Hepatocyte (in vitro differentiated cells): ENCODE measurements at regions not wholly inside any gene's neighbourhood (a gene's known extent, or its start where the extent isn't known, plus 50 kb on each side); places are given as distances from the start of the nearest gene placed in this dataset.

Experiments
- DNase-seq: peaks from one replicate; pipeline ENCODE4 v3.0.0-alpha.2; 2016; ENCODE audit warnings: low spot score
- H2AFZ ChIP-seq: fragments of 200-600 bp; sonication (generic); 2 replicates; pipeline ENCODE4 v1.6.0; 2016; ENCODE audit warnings: antibody characterized with exemption, mild to moderate bottlenecking
- H3K27ac ChIP-seq: fragments of 200-600 bp; sonication (generic); 2 replicates; pipeline ENCODE4 v1.5.1; 2016; ENCODE audit warnings: mild to moderate bottlenecking
- H3K27me3 ChIP-seq: fragments of 200-600 bp; sonication (generic); 2 replicates; pipeline ENCODE4 v1.6.1; 2016
- H3K36me3 ChIP-seq: fragments of 200-600 bp; sonication (generic); replicated peaks from 2 replicates; pipeline ENCODE4 v1.5.1; 2016; ENCODE audit warnings: low read depth; ENCODE audit not compliant: insufficient read depth
- H3K4me1 ChIP-seq: fragments of 200-600 bp; sonication (generic); 2 replicates; pipeline ENCODE4 v1.5.1; 2016; ENCODE audit warnings: mild to moderate bottlenecking, moderate library complexity; ENCODE audit not compliant: insufficient read depth
- H3K4me2 ChIP-seq: fragments of 200-600 bp; sonication (generic); 2 replicates; pipeline ENCODE4 v1.6.0; 2016
- H3K4me3 ChIP-seq: fragments of 200-600 bp; sonication (generic); 2 replicates; pipeline ENCODE4 v1.5.1; 2016; ENCODE audit warnings: mild to moderate bottlenecking
- H3K79me2 ChIP-seq: fragments of 200-600 bp; sonication (generic); 2 replicates; pipeline ENCODE4 v1.6.0; 2017; ENCODE audit warnings: mild to moderate bottlenecking
- H3K9me2 ChIP-seq: fragments of 200-600 bp; sonication (generic); replicated peaks from 2 replicates; pipeline ENCODE4 v1.6.0; 2017; ENCODE audit warnings: mild to moderate bottlenecking; ENCODE audit not compliant: insufficient read depth
- H3K9me3 ChIP-seq: fragments of 200-600 bp; sonication (generic); 2 replicates; pipeline ENCODE4 v1.5.1; 2016; ENCODE audit warnings: low read depth, mild to moderate bottlenecking
- H4K20me1 ChIP-seq: fragments of 200-600 bp; sonication (generic); 2 replicates; pipeline ENCODE4 v1.6.0; 2016; ENCODE audit warnings: mild to moderate bottlenecking; ENCODE audit not compliant: insufficient read depth, poor library complexity, severe bottlenecking
- CTCF ChIP-seq: fragments of 200-600 bp; sonication (generic); IDR thresholded peaks from 2 replicates; pipeline ENCODE4 v1.5.1; 2016; ENCODE audit warnings: antibody characterized with exemption, mild to moderate bottlenecking; ENCODE audit not compliant: poor library complexity
- EZH2 ChIP-seq: fragments of 200-600 bp; sonication (generic); IDR thresholded peaks from 2 replicates; pipeline ENCODE4 v1.6.1; 2016; ENCODE audit warnings: antibody characterized with exemption, mild to moderate bottlenecking, borderline replicate concordance
- EZH2phosphoT487 ChIP-seq: fragments of 200-600 bp; sonication (generic); IDR thresholded peaks from one replicate; pipeline ENCODE4 v1.6.1; 2018; ENCODE audit warnings: antibody characterized with exemption, mild to moderate bottlenecking, low read depth, moderate library complexity; ENCODE audit not compliant: unreplicated experiment, severe bottlenecking
- WGBS: methylation state at CpG from one replicate; pipeline ENCODE4 v1.1.6; 2016; ENCODE audit warnings: low lambda C conversion rate; ENCODE audit errors: missing lambda C conversion rate; 5-methylcytosine and 5-hydroxymethylcytosine counted together

- Histone ChIP-seq H3K4me2 (no peak overlapping the region), H4K20me1 (no peaks in the 10 kb centered on the region), H3K9me2 (no peaks in the 10 kb centered on the region), H3K27me3 (no peaks in the 10 kb centered on the region), H2AFZ (no peak overlapping the region), H3K27ac (no peak overlapping the region), H3K36me3 (no peaks in the 10 kb centered on the region), H3K9me3 (no peaks in the 10 kb centered on the region), H3K79me2 (no peaks in the 10 kb centered on the region), H3K4me3 (no peak overlapping the region), H3K4me1 (no peaks in the 10 kb centered on the region)
- 84% methylated on average over 7 of the region's 7 CpGs for WGBS
- DNase-seq, result no peak
- TF ChIP-seq EZH2phosphoT487 (no peak), CTCF (no peak), EZH2 (no peak)
These were observed 303.3 kb upstream of the FGF16 start for GRCh38 chrX:77143907-77144306.

GRCh38 chrX:77160301-77160700, 286.9 kb upstream of the FGF16 start:
- WGBS, result 32% methylated on average over 2 of the region's 2 CpGs
- no peak overlapping the region for H3K27ac ChIP-seq
- no peaks in the 10 kb centered on the region for H3K9me2 ChIP-seq
- H3K4me2 ChIP-seq, result no peak overlapping the region
- H3K9me3 ChIP-seq, result no peaks in the 10 kb centered on the region
- H3K79me2 ChIP-seq, result no peaks in the 10 kb centered on the region
- no peaks in the 10 kb centered on the region for H3K27me3 ChIP-seq
- no peak for TF ChIP-seq EZH2phosphoT487
- no peak for TF ChIP-seq EZH2
- TF ChIP-seq CTCF, result no peak
- DNase-seq, result no peak
- H3K36me3 ChIP-seq, result no peaks in the 10 kb centered on the region
- no peak overlapping the region for H3K4me3 ChIP-seq
- H3K4me1 ChIP-seq, result no peaks in the 10 kb centered on the region
- no peaks in the 10 kb centered on the region for H4K20me1 ChIP-seq
- no peak overlapping the region for H2AFZ ChIP-seq

- no peak overlapping the region for H3K27ac ChIP-seq
- WGBS, result 87% methylated on average over 1 of the region's 1 CpG
- H3K9me2 ChIP-seq, result no peaks in the 10 kb centered on the region
- H3K27me3 ChIP-seq, result no peaks in the 10 kb centered on the region
- DNase-seq, result no peak
- H2AFZ ChIP-seq, result no peak overlapping the region
- H3K9me3 ChIP-seq, result no peaks in the 10 kb centered on the region
- H3K79me2 ChIP-seq, result no peaks in the 10 kb centered on the region
- no peaks in the 10 kb centered on the region for H3K36me3 ChIP-seq
- no peaks in the 10 kb centered on the region for H4K20me1 ChIP-seq
- no peak overlapping the region for H3K4me2 ChIP-seq
- H3K4me1 ChIP-seq, result no peaks in the 10 kb centered on the region
- H3K4me3 ChIP-seq, result no peak overlapping the region
- TF ChIP-seq EZH2 (no peak), CTCF (no peak), EZH2phosphoT487 (no peak)
These were observed 284.4 kb upstream of the FGF16 start for GRCh38 chrX:77162777-77163176.

- no peak overlapping the region for H3K4me3 ChIP-seq
- no peaks in the 10 kb centered on the region for H3K9me2 ChIP-seq
- H3K79me2 ChIP-seq, result no peaks in the 10 kb centered on the region
- no peaks in the 10 kb centered on the region for H3K27me3 ChIP-seq
- no peak overlapping the region for H3K4me2 ChIP-seq
- no peak overlapping the region for H3K27ac ChIP-seq
- no peaks in the 10 kb centered on the region for H4K20me1 ChIP-seq
- TF ChIP-seq EZH2phosphoT487 (no peak), CTCF (no peak), EZH2 (no peak)
- WGBS, result 50% methylated on average over 1 of the region's 1 CpG
- H3K4me1 ChIP-seq, result no peaks in the 10 kb centered on the region
- H3K9me3 ChIP-seq, result no peaks in the 10 kb centered on the region
- H2AFZ ChIP-seq, result no peak overlapping the region
- no peaks in the 10 kb centered on the region for H3K36me3 ChIP-seq
- DNase-seq, result no peak
These were observed 279.2 kb upstream of the FGF16 start for GRCh38 chrX:77167993-77168392.
